Heart left ventricle (tissue), 16 donors: ENCODE measurements at regions not wholly inside any gene's neighbourhood (a gene's known extent, or its start where the extent isn't known, plus 50 kb on each side); places are given as distances from the start of the nearest gene placed in this dataset.

Experiments
- ATAC-seq, 4 donors: fragments of 200-7000 bp; cut with Tn5 transposase; one replicate each; pipeline ENCODE4 v1.9.1; 2020 to 2022; ENCODE audit warnings: moderate library complexity in 4 of 4, mild to moderate bottlenecking in 3 of 4, moderate number of reproducible peaks in 1 of 4
- DNase-seq, 5 donors: peaks; one replicate each; pipeline ENCODE4 v3.0.0-alpha.2; 2020
- H3K27ac ChIP-seq, 12 donors: fragments of 200-600 bp; sonication (generic) in 4 of 12; one replicate each; pipeline versions ENCODE4 v1.5.0 to v1.8.0; 2016 to 2022; ENCODE audit warnings: mild to moderate bottlenecking in 2 of 12
- H3K27me3 ChIP-seq, 9 donors: fragments of 200-600 bp; sonication (generic) in 2 of 9; one replicate each; pipeline versions ENCODE4 v1.5.1 to v1.8.0; 2016 to 2022; ENCODE audit warnings: mild to moderate bottlenecking in 3 of 9
- H3K36me3 ChIP-seq, 9 donors: fragments of 200-600 bp; sonication (generic) in 2 of 9; one replicate each; pipeline versions ENCODE4 v1.5.0 to v1.8.0; 2018 to 2022; ENCODE audit warnings: mild to moderate bottlenecking in 2 of 9
- H3K4me1 ChIP-seq, 12 donors: fragments of 200-600 bp; sonication (generic) in 4 of 12; one replicate each; pipeline versions ENCODE4 v1.5.0 to v1.8.0; 2016 to 2022; ENCODE audit warnings: mild to moderate bottlenecking in 3 of 12
- H3K4me3 ChIP-seq, 12 donors: fragments of 200-600 bp; sonication (generic) in 4 of 12; one replicate each; pipeline versions ENCODE4 v1.5.0 to v1.8.0; 2017 to 2022; ENCODE audit warnings: mild to moderate bottlenecking in 9 of 12, moderate library complexity in 4 of 12
- H3K9me3 ChIP-seq, 12 donors: fragments of 200-600 bp; sonication (generic) in 4 of 12; one replicate each; pipeline versions ENCODE4 v1.5.0 to v1.8.0; 2016 to 2022; ENCODE audit warnings: mild to moderate bottlenecking in 1 of 12
- POLR2A ChIP-seq, 2 donors: fragments of 450-650 bp; IDR thresholded peaks; one replicate each; pipeline ENCODE4 v1.6.1; 2017; ENCODE audit warnings: antibody characterized with exemption in 2 of 2, mild to moderate bottlenecking in 2 of 2, moderate library complexity in 2 of 2
- WGBS, 4 donors: extraction: QIAGEN DNeasy Blood & Tissue Kit in 2 of 4; methylation state at CpG; one replicate each; pipeline versions ENCODE4 v1.1.5 to v1.1.7; 2013 to 2018; 5-methylcytosine and 5-hydroxymethylcytosine counted together
- intact Hi-C, 10 donors: fragments of 100-400 bp; cut with DNase I; formaldehyde crosslinking; loops; one replicate each; pipeline versions ENCODE4 v1.11.1 to v1.14.2; 2022
- TF ChIP-seq, protein P1 (sequence below), 12 donors: fragments of 200-600 bp; sonication (generic) in 4 of 12; IDR thresholded peaks; one replicate each; pipeline versions ENCODE4 v1.5.0 to v1.8.0; 2018 to 2022; ENCODE audit warnings: antibody characterized with exemption in 12 of 12, mild to moderate bottlenecking in 5 of 12
- donor health status: ischemic (EF 13 %, LVEDD 7.1; RV severe dilation, severe dysfunction).
- donor health status: healthy with polysubstance abuse.
- donor health status: DM: no; HTN: yes; CAD: no.
- donor health status: DM: no; HTN: no; CAD: no.
- donor health status: ischemic (EF 25% LVEDD 6.9; RV normal size, moderate dysfunction).
- donor health status: ischemic (EF 25% LVEDD 5.7; RV mildly dilated, moderate dysfunction).
- donor health status: healthy.
- donor health status: DM: yes; HTN: yes; CAD: no.
- donor health status: ischemic (EF 35%, LVEDD 5.7; RV mildly dilated, moderate dysfunction).
- donor health status: nonischemic (EF 11% LVEDD 7.7; RV severe dilation, severe dysfunction).
- donor health status: DM: yes; HTN: yes; CAD: no.
- donor health status: PGD.
- donor health status: ischemic (EF 29% LVEDD 5.4; RV normal size, mild dysfunction).
- donor health status: nonischemic (EF 23%, LVEDD 6.1; RV moderate dilation, normal function).

DNA sequence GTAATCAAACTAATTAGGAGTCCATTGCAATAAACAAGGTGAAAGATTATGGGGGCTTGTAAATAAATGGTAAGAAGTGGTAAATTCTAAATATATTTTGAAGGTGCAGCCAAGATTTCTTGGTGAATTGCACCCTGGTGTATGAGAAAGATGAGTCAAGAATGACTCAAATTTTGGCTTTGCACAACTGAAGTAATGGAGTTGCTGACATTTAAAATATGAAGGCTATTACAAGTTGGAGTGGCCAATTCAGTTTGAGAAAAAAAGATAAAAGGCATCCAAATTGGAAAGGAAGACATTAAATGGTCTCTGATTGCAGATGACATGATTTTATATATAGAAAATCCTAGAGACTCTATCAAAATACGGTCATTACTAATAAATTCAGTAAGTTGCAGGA, 2330.6 kb downstream of the MAT2B start:
- no peaks in the 10 kb centered on the region for H3K36me3 ChIP-seq
- H3K27ac ChIP-seq = no peak overlapping the region
- ATAC-seq (no peak), DNase-seq (no peak)
- WGBS, 4 donors = 55 to 78% (median 67%) methylated on average over 1 of the region's 1 CpG
- H3K9me3 ChIP-seq = peaks cover 0 to 6% (median 0%) of the 10 kb centered on the region in 12 donors
- no peaks in the 10 kb centered on the region for H3K4me1 ChIP-seq
- intact Hi-C loops = no loop called here
- no peaks in the 10 kb centered on the region for H3K27me3 ChIP-seq
- TF ChIP-seq POLR2A (IDR thresholded peaks at IDR 0.05) = no peak
- TF ChIP-seq, protein P1, sequence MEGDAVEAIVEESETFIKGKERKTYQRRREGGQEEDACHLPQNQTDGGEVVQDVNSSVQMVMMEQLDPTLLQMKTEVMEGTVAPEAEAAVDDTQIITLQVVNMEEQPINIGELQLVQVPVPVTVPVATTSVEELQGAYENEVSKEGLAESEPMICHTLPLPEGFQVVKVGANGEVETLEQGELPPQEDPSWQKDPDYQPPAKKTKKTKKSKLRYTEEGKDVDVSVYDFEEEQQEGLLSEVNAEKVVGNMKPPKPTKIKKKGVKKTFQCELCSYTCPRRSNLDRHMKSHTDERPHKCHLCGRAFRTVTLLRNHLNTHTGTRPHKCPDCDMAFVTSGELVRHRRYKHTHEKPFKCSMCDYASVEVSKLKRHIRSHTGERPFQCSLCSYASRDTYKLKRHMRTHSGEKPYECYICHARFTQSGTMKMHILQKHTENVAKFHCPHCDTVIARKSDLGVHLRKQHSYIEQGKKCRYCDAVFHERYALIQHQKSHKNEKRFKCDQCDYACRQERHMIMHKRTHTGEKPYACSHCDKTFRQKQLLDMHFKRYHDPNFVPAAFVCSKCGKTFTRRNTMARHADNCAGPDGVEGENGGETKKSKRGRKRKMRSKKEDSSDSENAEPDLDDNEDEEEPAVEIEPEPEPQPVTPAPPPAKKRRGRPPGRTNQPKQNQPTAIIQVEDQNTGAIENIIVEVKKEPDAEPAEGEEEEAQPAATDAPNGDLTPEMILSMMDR (IDR thresholded peaks at IDR 0.05) = no peak
- no peak overlapping the region for H3K4me3 ChIP-seq

DNA sequence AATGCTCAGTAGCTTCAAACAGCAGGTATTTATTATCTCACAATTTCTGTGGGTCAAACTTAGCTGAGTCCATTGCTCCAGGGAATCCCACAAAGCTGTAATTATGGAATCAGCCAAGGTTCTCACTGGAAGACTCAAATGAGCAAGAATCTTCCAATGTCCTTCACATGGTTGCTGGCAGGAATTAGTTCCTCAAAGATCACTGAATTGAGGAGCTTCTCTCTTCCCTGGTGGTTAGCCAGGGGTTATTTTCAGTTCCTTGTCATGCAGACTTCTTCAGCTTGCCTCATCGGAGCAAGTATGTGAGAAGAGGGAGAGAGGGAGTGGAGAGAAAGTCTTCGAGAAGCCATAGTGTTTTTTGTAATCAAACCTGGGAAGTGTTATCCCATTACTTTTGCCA, 2331.9 kb downstream of the MAT2B start:
- intact Hi-C loops = no loop called here
- Histone ChIP-seq H3K27me3 (no peaks in the 10 kb centered on the region), H3K4me1 (no peaks in the 10 kb centered on the region), H3K9me3 (peaks cover 0 to 6% (median 0%) of the 10 kb centered on the region in 12 donors), H3K27ac (no peak overlapping the region), H3K36me3 (no peaks in the 10 kb centered on the region), H3K4me3 (no peak overlapping the region)
- DNase-seq = no peak
- 72 to 83% (median 72%) methylated on average over 2 of the region's 2 CpGs for WGBS, 4 donors
- ATAC-seq = no peak
- TF ChIP-seq POLR2A (IDR thresholded peaks at IDR 0.05) = no peak
- TF ChIP-seq, protein P1 (IDR thresholded peaks at IDR 0.05) = no peak

DNA sequence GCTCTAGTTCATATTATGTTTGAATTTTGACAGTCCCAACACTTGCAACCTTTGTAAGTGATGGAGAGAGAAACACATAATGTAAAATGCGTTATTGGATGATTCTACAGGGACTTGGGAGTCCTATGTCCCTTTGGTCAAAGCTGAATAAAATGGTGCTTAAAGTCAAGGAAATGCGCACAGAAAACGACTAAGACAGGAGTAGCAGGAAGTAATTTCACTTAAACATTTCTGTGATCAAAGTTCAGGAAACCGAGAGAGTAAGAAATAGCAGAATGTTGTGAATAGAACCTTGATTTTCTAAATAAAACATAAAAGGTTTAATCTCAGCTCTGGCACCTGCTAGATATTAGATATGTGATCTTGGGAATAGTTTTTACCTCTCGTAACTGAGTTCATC, 2339.2 kb downstream of the MAT2B start:
- Histone ChIP-seq H3K36me3 (no peaks in the 10 kb centered on the region), H3K4me1 (no peaks in the 10 kb centered on the region), H3K27ac (no peak overlapping the region), H3K4me3 (no peak overlapping the region), H3K27me3 (no peaks in the 10 kb centered on the region), H3K9me3 (peaks cover 0 to 5% (median 0%) of the 10 kb centered on the region in 12 donors)
- no peak for ATAC-seq
- DNase-seq = no peak
- WGBS, 4 donors = 84 to 89% (median 87%) methylated on average over 5 of the region's 5 CpGs
- intact Hi-C loops = no loop called here
- TF ChIP-seq POLR2A (IDR thresholded peaks at IDR 0.05) = no peak
- TF ChIP-seq, protein P1 (IDR thresholded peaks at IDR 0.05) = no peak

DNA sequence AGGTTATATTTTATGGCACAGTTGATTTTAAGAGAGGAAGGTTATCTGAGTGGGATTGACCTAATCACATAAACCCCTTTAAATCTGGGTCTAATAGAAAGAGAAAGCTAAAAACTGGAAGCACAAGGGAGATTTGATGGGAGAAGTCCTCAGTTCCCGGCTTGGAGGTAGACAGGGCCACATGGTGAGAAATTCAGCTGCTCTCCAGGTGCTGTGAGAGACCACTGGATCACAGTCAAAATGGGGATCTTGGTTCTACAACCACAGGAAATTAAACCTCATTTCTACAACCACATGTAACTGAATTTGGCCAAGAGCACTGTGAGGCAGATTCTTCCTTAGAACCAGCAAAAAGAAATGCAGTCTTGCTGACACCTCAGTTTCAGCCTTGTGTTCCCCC, 2352.7 kb downstream of the MAT2B start:
- WGBS, 4 donors = 70 to 89% (median 82%) methylated on average over 1 of the region's 1 CpG
- DNase-seq (no peak), ATAC-seq (no peak)
- intact Hi-C loops = no loop called here
- no peak overlapping the region for H3K4me3 ChIP-seq
- H3K27me3 ChIP-seq = no peaks in the 10 kb centered on the region
- TF ChIP-seq, protein P1 (IDR thresholded peaks at IDR 0.05) = no peak
- TF ChIP-seq POLR2A (IDR thresholded peaks at IDR 0.05) = no peak
- H3K4me1 ChIP-seq = no peaks in the 10 kb centered on the region
- H3K36me3 ChIP-seq = no peaks in the 10 kb centered on the region
- peaks cover 0 to 3% (median 0%) of the 10 kb centered on the region in 12 donors for H3K9me3 ChIP-seq
- no peak overlapping the region for H3K27ac ChIP-seq
